Frontal cortex (tissue), 3 donors: ENCODE measurements at regions not wholly inside any gene's neighbourhood (a gene's known extent, or its start where the extent isn't known, plus 50 kb on each side); places are given as distances from the start of the nearest gene placed in this dataset.

ENCODE experiments used
- DNase-seq, 2 donors: peaks; one replicate each; pipeline ENCODE4 v3.0.0; 2012; ENCODE audit warnings: low spot score in 2 of 2
- FAIRE-seq: peaks from 2 replicates; lab custom pipeline; 2012; peaks lifted over from hg19 to GRCh38; lab: Jason Lieb, UNC
- donor health status: control.
- donor health status: control.
- donor health status: control.

DNA sequence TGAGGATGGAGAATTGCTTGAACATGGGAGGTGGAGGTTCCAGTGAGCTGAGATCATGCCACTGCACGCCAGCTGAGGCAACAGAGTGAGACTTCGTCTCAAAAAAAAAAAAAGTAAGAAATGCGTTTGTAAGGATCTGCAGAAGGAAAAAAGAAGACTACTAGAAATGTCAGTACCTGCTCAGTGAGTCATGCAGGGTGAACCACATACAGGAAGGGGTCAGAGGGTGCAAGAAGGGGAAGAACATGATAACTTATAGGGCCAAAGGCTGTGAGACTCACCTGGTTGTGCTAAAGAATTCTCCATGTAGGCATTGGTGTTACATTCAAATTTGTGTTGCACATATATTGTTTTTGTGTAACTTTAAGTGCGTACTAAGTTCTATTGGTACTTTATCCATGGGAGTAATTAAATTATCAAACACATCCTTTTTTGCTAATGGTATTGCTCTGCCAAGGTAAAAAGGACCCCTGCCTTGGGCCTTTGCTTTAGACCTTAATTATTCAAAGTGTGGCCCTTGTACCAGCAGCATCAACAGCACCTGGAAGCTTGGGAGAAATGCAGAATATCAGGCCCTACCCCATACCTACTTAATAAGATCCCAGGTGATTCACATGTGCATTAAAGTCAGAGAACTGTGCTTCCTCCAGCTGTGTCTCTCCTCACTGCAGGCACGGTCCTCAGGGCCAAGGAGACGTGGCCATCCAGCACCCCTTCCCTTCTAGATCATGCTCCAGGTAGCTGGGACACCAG lies 96.4 kb upstream of the PPP2R5A start:
- FAIRE-seq (no peak), DNase-seq (no peak)

DNA sequence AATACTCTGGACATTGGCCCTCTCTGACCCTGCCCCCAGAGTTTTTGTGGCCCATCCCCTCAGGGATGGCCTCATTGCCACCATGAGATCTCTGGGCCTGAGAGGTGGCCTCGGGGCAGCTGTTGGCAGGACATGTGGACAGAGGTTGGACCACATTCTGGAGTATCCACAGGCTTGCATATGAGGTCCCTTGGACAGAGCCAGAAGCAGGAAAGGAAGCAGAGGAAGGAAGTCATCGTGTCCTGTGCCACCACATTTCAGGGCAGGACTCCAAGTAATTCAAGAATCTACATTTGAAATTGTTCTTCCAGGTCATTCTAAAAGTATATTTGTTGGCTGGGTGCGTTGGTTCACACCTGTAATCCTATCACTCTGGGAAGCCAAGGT lies 95.9 kb upstream of the PPP2R5A start:
- no peak for DNase-seq
- no peak for FAIRE-seq

DNA sequence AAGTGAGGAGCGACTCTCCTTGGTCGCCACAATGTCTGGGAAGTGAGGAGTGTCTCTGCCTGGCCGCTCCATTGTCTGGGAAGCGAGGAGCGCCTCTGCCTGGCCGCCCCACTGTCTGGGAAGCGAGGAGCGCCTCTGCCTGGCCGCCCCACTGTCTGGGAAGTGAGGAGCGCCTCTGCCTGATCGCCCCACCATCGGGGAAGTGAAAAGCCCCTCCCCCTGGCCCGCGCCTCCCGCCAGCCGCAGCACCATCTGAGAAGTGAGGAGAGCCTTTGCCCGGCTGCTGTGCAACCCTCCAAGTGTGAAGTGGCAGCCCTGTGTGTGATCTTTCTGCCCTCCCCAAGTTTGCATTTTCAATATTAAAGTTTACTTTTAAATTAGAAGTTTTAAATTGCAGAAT lies 95.0 kb upstream of the PPP2R5A start:
- DNase-seq: no peak
- no peak for FAIRE-seq

DNA sequence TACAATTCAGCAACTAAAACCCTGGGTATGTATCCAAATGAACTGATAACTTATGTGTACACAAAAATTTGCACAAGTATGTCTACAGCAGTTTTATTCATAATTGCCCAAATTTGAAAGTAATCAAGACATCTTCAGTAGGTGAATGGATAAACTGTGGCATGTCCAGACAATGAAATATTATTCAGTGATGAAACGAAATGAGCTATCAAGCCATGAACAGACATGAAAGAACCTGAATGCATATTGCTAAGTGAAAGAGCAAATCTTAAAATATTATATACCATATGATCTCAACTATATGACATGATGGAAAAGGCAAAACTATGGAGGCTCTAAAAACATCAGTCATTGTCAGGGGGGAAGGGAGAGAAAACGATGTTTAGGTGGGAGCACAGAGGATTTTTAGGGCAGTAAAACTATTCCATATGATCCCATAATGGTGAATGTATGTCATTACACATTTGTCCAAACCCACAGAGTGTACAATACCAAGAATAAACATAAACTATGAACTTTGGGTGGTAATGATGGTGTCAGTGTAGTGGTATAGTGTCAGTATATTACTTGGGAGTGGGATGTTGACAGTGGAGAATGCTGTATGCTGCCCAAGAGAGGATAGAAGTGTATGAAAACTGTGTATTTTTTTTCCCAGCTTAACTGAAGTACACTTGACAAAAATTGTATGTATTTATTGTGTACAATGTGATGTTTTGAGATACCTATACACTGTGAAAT lies 92.8 kb upstream of the PPP2R5A start:
- FAIRE-seq (no peak), DNase-seq (no peak)

DNA sequence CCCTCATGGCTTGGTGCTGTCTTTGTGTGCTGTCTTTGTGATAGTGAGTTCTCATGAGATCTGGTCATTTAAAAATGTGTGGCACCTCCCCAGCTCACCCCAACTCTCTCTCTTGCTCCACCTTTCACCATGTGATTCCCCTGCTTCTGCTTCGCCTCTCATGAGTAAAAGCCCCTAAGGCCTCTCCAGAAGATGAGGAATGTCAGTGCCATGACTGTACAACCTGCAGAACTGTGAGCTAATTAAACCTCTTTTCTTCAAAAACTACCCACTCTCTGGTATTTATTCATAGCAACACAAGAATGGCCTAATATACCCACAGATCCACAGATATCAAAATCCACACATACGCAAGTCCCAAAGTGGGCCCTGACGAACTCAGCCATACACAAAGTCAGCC lies 88.9 kb upstream of the PPP2R5A start:
- FAIRE-seq: no peak
- DNase-seq: no peak

DNA sequence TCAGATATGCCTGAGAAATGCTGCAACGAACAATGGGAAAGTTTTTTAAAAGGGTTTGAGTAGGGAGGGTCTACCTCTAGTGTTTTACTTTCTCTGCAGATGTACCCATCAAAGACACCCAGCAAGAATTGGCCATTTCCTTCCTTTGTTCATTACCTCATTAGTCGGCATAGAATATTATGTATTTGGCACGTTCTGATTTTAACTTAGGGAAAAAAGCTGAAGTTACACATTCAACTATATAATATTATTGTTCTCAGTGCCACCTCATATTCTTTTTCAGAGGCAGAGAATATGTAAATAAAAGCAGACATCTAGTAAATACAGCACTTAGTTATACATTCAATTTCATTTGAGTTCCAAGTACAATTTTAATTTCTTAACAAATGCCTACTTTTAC lies 83.7 kb upstream of the PPP2R5A start:
- no peak for FAIRE-seq
- no peak for DNase-seq

DNA sequence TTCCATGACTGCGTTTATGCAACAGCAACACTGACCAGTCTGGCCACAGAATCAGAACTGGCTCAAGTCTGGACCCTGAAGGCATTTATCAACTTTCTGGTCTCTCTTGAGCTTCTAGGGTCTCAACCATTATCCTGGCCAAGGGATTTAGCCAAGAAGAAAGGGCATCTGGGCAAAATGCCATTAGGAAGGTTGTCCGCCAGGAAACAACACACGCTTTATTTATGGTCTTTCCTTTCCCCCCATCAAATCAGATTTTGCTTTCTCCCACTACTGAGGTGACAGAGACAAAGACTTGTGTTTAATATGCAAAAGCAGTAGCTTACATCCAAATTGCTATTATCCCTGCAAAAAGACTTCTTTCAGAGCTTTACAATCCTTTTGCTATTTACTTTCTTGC lies 81.6 kb upstream of the PPP2R5A start:
- no peak for FAIRE-seq
- no peak for DNase-seq

DNA sequence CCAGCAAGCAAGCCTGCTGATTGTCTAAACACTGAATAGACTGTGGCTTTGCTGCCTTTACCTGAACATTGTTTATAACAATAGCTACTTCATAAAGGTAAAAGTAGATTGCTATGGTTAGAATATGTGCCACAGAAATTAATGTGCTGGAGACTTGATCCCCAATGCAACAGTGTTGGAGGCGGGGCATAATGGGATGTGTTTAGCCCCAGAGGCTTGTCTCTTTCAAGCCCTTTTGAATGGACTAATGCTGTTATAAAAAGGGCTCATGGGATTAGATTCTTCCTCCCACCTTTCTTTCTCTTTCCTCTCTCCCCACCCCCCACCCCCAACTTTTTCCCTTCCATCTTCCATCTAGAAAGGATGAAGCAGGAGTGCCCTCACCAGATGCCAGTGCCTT lies 80.2 kb upstream of the PPP2R5A start:
- DNase-seq (no peak), FAIRE-seq (no peak)

DNA sequence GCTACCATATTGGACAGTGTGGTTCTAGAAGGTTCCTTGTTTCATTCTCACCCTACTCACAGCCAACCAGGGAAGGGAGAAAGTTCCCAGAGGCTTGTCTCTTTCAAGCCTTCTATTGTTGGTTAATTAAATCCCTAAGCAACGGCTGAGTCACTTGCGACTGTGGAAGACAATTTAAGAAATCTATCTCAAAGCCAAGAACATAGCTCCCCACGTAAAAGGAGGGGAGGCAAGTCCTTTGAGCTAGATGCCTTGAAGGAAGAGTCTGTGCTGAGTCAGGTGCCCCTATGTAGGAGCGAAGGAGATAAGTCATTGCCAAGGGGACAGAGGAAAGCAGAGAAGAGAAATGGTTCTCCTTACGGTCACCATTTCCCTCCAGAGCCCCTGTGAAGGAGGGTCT lies 79.4 kb upstream of the PPP2R5A start:
- DNase-seq: no peak
- FAIRE-seq: no peak

DNA sequence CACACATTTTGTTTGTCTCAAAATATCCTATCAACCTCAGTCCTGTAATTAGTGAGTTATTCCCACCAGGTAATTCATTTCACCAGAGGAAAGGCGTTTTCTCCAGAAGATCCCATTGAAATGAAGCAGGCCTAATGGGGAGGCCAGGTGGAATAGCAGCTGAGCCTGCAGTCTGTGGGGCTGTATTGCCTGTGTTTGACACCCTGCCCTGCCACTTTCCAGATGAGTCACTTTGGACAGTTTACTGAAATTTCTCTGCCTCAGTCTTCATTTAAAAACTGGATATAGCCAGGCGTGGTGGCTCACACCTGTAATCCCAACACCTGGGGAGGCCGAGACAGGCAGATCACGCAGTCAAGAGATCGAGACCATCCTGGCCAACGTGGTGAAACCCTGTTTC lies 78.1 kb upstream of the PPP2R5A start:
- DNase-seq (no peak), FAIRE-seq (no peak)

DNA sequence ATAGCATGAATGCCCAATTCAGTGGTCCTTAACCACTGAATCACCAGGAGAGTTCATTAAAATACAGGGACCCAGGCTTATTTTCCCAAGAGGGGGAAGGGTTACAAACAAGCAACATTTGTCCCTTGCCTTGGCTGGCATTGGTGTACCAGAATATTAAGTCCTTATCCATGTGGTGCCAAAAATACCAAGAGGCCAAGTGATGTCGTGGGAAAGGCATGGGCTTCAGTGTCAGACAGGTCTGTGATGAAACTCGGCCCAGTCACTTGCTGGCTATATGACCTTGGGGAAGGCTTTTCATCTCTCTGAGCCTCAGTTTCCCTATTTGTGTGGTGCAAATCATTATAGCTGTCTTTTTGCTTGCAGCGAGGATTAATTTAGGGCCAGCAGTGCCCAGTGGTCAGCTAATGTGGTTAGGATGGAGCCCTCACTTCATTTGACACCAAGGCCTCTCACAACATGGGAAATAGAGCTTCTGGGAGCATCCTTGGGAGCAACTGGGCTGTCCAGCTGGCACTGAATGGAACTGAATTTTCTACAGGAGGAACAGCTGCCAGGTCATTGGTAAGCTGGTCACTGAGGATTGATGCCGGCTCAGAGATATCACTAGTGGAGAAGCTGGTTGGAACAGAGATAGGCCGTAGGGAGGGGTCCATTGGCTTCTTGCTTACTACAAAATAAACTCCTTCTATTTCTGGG lies 77.2 kb upstream of the PPP2R5A start:
- no peak for FAIRE-seq
- DNase-seq: no peak

DNA sequence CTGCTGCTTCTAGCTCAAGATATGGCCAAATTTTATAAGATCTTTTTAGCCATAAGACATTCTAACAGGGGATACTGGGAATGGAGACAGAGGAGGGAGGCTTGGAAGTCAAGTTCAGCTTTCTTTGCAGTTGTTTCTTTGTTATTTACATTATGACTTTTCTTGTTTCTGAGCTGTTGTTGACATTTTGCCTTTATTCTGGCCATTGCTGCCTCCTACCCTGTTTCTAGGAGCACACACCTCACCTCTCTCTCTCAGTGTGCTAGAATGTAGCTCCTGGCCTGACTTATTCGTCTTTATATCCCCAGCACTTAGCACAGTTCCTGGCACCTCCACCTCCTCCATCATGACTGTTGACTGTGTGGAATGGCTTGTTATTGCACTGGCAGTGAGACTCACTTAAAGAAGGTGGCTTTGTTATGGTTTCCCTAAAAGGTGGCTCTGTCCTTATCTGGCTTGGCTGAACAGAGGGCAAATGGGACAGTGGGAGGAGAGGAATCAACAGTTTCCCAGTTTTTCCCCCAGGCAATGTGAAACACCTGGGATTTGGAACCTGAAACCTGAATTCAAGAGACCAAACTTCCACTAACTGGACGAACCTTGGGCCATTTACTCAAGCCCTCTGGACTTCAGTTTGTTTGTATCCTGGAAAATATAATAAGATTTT lies 76.1 kb upstream of the PPP2R5A start:
- DNase-seq (no peak), FAIRE-seq (no peak)

DNA sequence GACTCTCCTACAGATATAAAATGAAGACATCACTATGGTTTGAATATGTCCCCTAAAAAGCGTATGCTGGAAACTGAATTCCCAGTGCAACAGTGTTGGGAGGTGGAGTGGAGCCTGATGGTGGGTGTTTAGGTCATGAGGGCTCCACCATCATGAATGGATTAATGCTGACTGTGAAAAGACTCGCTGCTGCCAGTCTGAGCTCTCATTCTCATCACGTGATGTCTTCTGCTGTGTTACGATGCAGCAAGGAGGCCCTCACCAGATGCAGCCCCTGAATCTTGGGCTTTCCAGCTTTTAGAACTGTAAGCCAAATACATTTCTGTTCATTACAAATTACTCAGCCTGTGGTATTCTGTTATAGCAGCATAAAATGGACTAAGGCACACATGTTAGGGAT lies 73.8 kb upstream of the PPP2R5A start:
- FAIRE-seq: no peak
- no peak for DNase-seq

DNA sequence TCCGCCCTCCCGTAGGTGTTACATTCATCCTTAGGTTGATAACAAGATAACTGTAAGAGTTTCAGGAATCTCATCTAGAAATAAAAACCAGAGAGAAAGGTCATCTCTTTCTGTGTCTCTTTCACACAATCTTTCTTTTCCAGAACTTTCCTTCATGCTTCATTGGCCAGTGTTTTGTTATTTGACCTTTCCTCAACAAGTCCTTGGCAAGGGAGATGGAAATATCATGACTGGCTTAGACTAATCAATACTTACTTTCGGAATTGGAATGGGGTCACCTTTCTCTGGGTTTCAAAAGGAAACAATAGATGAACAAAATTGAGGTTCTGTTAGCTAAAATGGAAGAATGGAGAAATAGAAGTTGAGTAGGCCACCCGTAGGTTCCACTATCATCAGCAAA lies 72.9 kb upstream of the PPP2R5A start:
- DNase-seq (no peak), FAIRE-seq (no peak)

DNA sequence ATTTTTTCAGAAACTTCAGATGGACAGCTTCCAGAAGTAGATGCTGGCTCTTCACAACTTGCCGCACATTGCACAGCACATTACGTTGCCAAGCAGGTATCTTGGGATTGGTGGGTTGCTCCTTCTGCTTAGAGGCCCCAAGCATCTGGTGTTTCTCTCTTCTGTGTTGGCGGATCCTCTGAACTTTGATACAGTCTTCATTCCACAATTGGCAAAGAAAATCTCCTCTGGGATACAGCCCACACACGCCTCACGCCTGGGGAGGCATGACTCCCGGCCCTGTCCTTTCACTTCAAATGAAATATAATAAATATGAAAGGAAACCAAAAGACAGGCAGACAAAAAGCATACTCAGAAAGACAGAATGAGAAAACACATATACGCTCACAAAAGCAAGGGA lies 72.3 kb upstream of the PPP2R5A start:
- FAIRE-seq (no peak), DNase-seq (no peak)

DNA sequence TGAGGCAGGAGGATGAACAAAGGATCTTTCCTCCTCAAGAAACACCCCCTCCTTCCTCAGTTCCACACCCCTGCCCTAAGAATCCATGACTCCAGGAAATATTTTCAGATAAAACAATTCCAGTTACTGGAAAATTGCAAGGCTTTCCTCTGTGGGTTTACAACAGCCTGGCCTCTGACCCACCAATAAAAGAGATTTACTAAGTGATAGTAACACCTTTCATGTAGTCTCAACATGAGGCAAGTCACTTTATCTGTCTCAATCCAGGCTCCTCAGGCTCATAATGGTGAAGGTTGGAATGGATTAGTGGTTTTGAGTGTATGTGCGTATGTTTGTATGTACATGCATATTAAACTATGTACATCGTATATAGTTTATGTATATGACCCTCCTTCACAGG lies 71.4 kb upstream of the PPP2R5A start:
- DNase-seq: no peak
- FAIRE-seq: no peak

DNA sequence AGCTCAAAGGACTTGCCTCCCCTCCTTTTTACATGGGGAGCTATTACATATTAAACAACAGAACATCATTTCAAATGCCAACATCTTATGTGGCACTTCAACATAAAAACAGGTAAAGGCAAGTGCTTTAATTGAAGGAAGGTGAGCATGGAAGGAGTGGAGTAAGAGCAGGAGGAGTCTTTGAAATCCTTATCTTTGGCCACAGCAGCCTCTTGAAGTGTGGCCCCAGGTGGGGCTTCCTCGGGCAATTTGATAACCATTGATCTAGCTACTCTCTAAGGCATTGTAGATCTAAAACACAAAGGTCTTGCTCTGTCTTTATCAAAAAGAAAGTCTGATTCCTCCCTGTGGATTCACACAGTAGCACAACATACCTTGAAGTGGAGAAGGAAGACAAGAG lies 70.9 kb upstream of the PPP2R5A start:
- no peak for FAIRE-seq
- DNase-seq: no peak

DNA sequence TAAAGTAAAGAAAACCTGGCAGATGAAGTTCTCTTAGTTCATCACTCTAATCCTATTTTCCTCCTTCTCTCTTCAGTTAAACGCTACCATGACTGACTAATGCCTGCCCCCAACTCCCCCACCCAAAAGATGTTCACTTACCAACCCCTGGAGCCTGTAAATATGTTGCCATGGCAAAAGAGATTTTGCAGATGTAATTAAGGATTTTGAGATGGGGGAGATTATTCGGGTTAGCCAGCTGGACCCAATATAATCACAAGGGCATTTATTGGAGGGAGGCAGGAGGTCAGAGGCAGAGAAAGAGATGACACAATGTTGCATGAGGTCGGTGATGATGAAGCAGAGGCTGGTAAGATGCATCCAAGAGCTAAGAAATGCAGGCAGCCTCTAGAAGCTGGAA lies 69.3 kb upstream of the PPP2R5A start:
- FAIRE-seq: no peak
- DNase-seq: no peak

DNA sequence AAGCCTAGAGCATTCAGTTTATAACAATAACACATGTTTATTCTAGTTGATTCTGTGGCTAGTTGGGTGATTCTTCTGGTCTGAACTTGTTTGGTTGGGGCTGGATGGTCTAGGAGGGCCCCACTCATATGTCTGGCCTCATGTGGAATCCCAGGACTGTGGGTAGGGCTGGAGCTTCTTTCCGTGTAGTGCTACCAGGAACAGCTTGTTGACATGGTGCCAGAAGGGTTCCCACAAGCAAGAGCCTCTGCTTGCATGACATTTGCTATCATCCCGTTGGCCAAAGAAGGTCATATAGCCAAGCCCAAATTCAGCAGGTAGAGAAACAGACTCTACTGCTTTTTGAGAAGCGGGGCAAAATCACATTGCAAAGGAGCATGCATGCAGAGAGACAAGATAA lies 67.6 kb upstream of the PPP2R5A start:
- FAIRE-seq (no peak), DNase-seq (no peak)

DNA sequence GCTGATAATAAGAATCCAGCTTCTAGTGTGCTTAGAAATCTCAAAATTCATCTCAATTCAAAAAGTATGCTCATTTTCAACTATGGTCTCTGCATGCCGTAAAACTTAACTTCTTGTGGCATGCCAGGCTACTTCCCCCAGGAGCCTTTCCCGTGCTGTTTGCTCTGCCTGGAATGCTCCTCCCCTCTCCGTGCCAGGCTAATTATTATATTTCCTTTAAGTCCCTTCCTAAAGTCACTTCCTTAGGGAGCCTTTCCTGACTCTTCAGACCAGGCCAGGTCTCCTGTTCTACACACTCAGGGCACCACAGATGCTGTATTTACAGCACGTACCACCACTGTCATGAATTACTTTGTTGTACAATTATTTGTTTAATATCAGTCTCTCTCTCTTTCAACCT lies 67.1 kb upstream of the PPP2R5A start:
- DNase-seq (no peak), FAIRE-seq (no peak)

DNA sequence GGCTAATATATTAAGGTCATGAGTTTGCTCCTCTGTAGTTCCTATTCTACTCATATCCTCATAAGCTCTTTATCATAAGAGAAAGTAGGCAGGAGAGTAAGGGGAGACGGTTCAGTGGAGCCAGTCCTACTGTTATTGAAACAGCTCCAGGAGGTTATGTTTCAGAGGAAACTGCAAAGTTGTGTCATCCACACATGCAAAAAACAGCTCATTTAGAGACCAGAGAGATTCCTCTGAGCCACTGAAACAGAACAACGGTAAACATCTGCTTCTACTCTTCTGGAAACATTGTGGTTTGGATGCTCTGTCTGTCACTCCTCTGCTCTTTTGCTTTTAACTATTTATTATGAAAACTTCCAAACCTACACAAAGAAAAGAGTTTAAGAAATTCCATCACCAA lies 66.3 kb upstream of the PPP2R5A start:
- FAIRE-seq: no peak
- DNase-seq: no peak
